Motor neuron (in vitro differentiated cells): ENCODE measurements at regions not wholly inside any gene's neighbourhood (a gene's known extent, or its start where the extent isn't known, plus 50 kb on each side); places are given as distances from the start of the nearest gene placed in this dataset.

Experiments
- ATAC-seq, 8 experiments: fragments of 200-7000 bp; cut with Tn5 transposase; replicated peaks in 6 of 8; 2 replicates each; pipeline ENCODE4 v1.8.0; 2021; ENCODE audit warnings: mild to moderate bottlenecking in 8 of 8, moderate library complexity in 8 of 8
- H3K27ac ChIP-seq, 2 donors: fragments of 250-450 bp; sonication (Bioruptor Pico); 2 replicates each; pipeline ENCODE4 v1.9.0; 2021; ENCODE audit warnings: antibody characterized with exemption in 2 of 2, mild to moderate bottlenecking in 2 of 2, moderate library complexity in 1 of 2
- H3K4me1 ChIP-seq, 2 donors: fragments of 250-450 bp; sonication (Bioruptor Pico); replicated peaks in 1 of 2; 2 replicates each; pipeline ENCODE4 v1.6.1; 2021; ENCODE audit warnings: antibody characterized with exemption in 2 of 2, mild to moderate bottlenecking in 2 of 2, moderate library complexity in 1 of 2
- H3K4me3 ChIP-seq, 5 donors: fragments of 250-450 bp; sonication (Bioruptor Pico); 2 replicates each; pipeline ENCODE4 v1.9.0; 2021; ENCODE audit warnings: antibody characterized with exemption in 5 of 5, mild to moderate bottlenecking in 5 of 5, moderate library complexity in 4 of 5
- WGBS, 10 experiments: fragments of 450-650 bp; shearing (Covaris generic); methylation state at CpG; one replicate each; pipeline ENCODE4 v1.0.0; 2022; 5-methylcytosine and 5-hydroxymethylcytosine counted together
- in situ Hi-C, 9 experiments: fragments of 400-800 bp; cut with MboI; loops; one replicate each; pipeline ENCODE4 v1.15.0; 2021; ENCODE audit warnings: low sequenced_read_pairs in 9 of 9, low pct_unique_long_range_greater_than_20kb in 2 of 9; ENCODE audit not compliant: unreplicated experiment in 9 of 9

- Histone ChIP-seq H3K27ac (no peak overlapping the region), H3K4me3 (no peak overlapping the region), H3K4me1 (peaks cover 0 to 7% of the 10 kb centered on the region in 2 donors)
- no peak for ATAC-seq
- in situ Hi-C loops, result no loop called here
- 53 to 100% (median 83%) methylated on average over 2 to 4 of the region's 4 CpGs; no CpG with 5 or more reads in 1 of the 10 experiments for WGBS, 10 experiments
Measured at GRCh38 chr3:23077126-23077525, 126.0 kb upstream of the UBE2E2 start.

GRCh38 chr3:23078735-23079134, 124.4 kb upstream of the UBE2E2 start:
- in situ Hi-C loops, result no loop called here
- no peak overlapping the region for H3K27ac ChIP-seq
- no peak for ATAC-seq
- peaks cover 0 to 7% of the 10 kb centered on the region in 2 donors for H3K4me1 ChIP-seq
- WGBS, 10 experiments, result 30 to 100% (median 70%) methylated on average over 1 to 5 of the region's 6 CpGs; no CpG with 5 or more reads in 1 of the 10 experiments
- no peak overlapping the region for H3K4me3 ChIP-seq

GRCh38 chr3:23079976-23080375, 123.2 kb upstream of the UBE2E2 start:
- peak in 3 of 8 experiments; percentile 71 to 78 (median 73) for ATAC-seq
- H3K4me1 ChIP-seq, result peaks cover 0 to 7% of the 10 kb centered on the region in 2 donors
- H3K4me3 ChIP-seq, result no peak overlapping the region
- no peak overlapping the region for H3K27ac ChIP-seq
- in situ Hi-C loops, result no loop called here
- 15 to 80% (median 60%) methylated on average over 1 to 7 of the region's 7 CpGs for WGBS, 10 experiments

GRCh38 chr3:23083701-23084100, 119.4 kb upstream of the UBE2E2 start:
- ATAC-seq, result no peak
- WGBS, 10 experiments, result 43 to 100% (median 84%) methylated on average over 1 to 4 of the region's 4 CpGs; no CpG with 5 or more reads in 1 of the 10 experiments
- Histone ChIP-seq H3K4me1 (peaks cover 5 to 7% of the 10 kb centered on the region in 2 donors), H3K4me3 (no peak overlapping the region), H3K27ac (no peak overlapping the region)
- in situ Hi-C loops, result no loop called here

GRCh38 chr3:23084367-23084766, 118.8 kb upstream of the UBE2E2 start:
- in situ Hi-C loops, result no loop called here
- Histone ChIP-seq H3K27ac (no peak overlapping the region), H3K4me3 (no peak overlapping the region), H3K4me1 (peaks cover 5 to 7% of the 10 kb centered on the region in 2 donors)
- no peak for ATAC-seq

GRCh38 chr3:23085261-23085660, 117.9 kb upstream of the UBE2E2 start:
- Histone ChIP-seq H3K4me1 (peaks cover 5 to 7% of the 10 kb centered on the region in 2 donors), H3K4me3 (no peak overlapping the region), H3K27ac (no peak overlapping the region)
- ATAC-seq, result no peak
- 0 to 100% (median 83%) methylated on average over 1 of the region's 1 CpG; no CpG with 5 or more reads in 2 of the 10 experiments for WGBS, 10 experiments
- in situ Hi-C loops, result no loop called here

- 31 to 89% (median 50%) methylated on average over 2 to 4 of the region's 4 CpGs; no CpG with 5 or more reads in 4 of the 10 experiments for WGBS, 10 experiments
- in situ Hi-C loops, result no loop called here
Measured at GRCh38 chr3:23086331-23086730, 116.8 kb upstream of the UBE2E2 start.

GRCh38 chr3:23086831-23087230, 116.3 kb upstream of the UBE2E2 start:
- no peak overlapping the region for H3K4me3 ChIP-seq
- 33 to 100% (median 95%) methylated on average over 1 to 2 of the region's 2 CpGs; no CpG with 5 or more reads in 4 of the 10 experiments for WGBS, 10 experiments
- H3K27ac ChIP-seq, result no peak overlapping the region
- peaks cover 5 to 7% of the 10 kb centered on the region in 2 donors for H3K4me1 ChIP-seq
- no peak for ATAC-seq
- in situ Hi-C loops, result no loop called here

More at GRCh38 chr3:23086331-23086730, 116.8 kb upstream of the UBE2E2 start:
- Histone ChIP-seq H3K4me3 (no peak overlapping the region), H3K4me1 (peaks cover 5 to 7% of the 10 kb centered on the region in 2 donors), H3K27ac (no peak overlapping the region)
- peak in 5 of 8 experiments; percentile 75 to 95 (median 79) for ATAC-seq

GRCh38 chr3:23094412-23094811, 108.7 kb upstream of the UBE2E2 start:
- 0 to 100% (median 62%) methylated on average over 1 to 4 of the region's 5 CpGs; no CpG with 5 or more reads in 1 of the 10 experiments for WGBS, 10 experiments
- Histone ChIP-seq H3K4me1 (no peaks in the 10 kb centered on the region), H3K4me3 (no peak overlapping the region), H3K27ac (no peak overlapping the region)
- in situ Hi-C loops, result no loop called here
- ATAC-seq, result no peak

GRCh38 chr3:23094890-23095462, 108.2 kb upstream of the UBE2E2 start:
- Histone ChIP-seq H3K4me1 (no peaks in the 10 kb centered on the region), H3K27ac (no peak overlapping the region), H3K4me3 (no peak overlapping the region)
- in situ Hi-C loops, result no loop called here
- peak in 3 of 8 experiments; percentile 19 to 90 (median 51) for ATAC-seq
- 60 to 100% (median 93%) methylated on average over 1 to 4 of the region's 4 CpGs; no CpG with 5 or more reads in 4 of the 10 experiments for WGBS, 10 experiments

- in situ Hi-C loops, result no loop called here
- H3K4me3 ChIP-seq, result no peak overlapping the region
- 80 to 100% (median 87%) methylated on average over 1 of the region's 1 CpG; no CpG with 5 or more reads in 6 of the 10 experiments for WGBS, 10 experiments
- no peaks in the 10 kb centered on the region for H3K4me1 ChIP-seq
- no peak for ATAC-seq
- no peak overlapping the region for H3K27ac ChIP-seq
Measured at GRCh38 chr3:23096041-23096440, 107.1 kb upstream of the UBE2E2 start.

GRCh38 chr3:23099021-23099420, 104.1 kb upstream of the UBE2E2 start:
- H3K27ac ChIP-seq, result no peak overlapping the region
- ATAC-seq, result no peak
- in situ Hi-C loops, result no loop called here
- H3K4me3 ChIP-seq, result no peak overlapping the region
- H3K4me1 ChIP-seq, result no peaks in the 10 kb centered on the region
- WGBS, 10 experiments, result 0 to 100% (median 80%) methylated on average over 1 of the region's 1 CpG

GRCh38 chr3:23099677-23100076, 103.5 kb upstream of the UBE2E2 start:
- ATAC-seq, result no peak
- Histone ChIP-seq H3K4me3 (no peak overlapping the region), H3K4me1 (no peaks in the 10 kb centered on the region), H3K27ac (no peak overlapping the region)
- 17 to 100% (median 85%) methylated on average over 1 to 2 of the region's 2 CpGs; no CpG with 5 or more reads in 1 of the 10 experiments for WGBS, 10 experiments
- in situ Hi-C loops, result no loop called here

- Histone ChIP-seq H3K4me1 (no peaks in the 10 kb centered on the region), H3K4me3 (no peak overlapping the region), H3K27ac (no peak overlapping the region)
- no peak for ATAC-seq
- in situ Hi-C loops, result no loop called here
- WGBS, 10 experiments, result 82 to 97% (median 93%) methylated on average over 3 to 9 of the region's 9 CpGs; no CpG with 5 or more reads in 1 of the 10 experiments
Measured at GRCh38 chr3:23100106-23100505, 103.0 kb upstream of the UBE2E2 start.
